Neural crest cell (in vitro differentiated cells): ENCODE measurements at regions not wholly inside any gene's neighbourhood (a gene's known extent, or its start where the extent isn't known, plus 50 kb on each side); places are given as distances from the start of the nearest gene placed in this dataset.

Experiments
- DNase-seq: peaks from one replicate; pipeline ENCODE4 v3.0.0; 2021; ENCODE audit warnings: low read depth, mixed read lengths, low spot score
- H3K27ac Mint-ChIP-seq: one replicate; pipeline ENCODE4 v1.8.0; 2021; ENCODE audit warnings: mild to moderate bottlenecking, mixed read lengths; ENCODE audit not compliant: unreplicated experiment
- H3K27me3 Mint-ChIP-seq: 2 replicates; pipeline ENCODE4 v1.8.0; 2021; ENCODE audit warnings: low read depth, mild to moderate bottlenecking, mixed read lengths
- H3K36me3 Mint-ChIP-seq: 2 replicates; pipeline ENCODE4 v1.8.0; 2021; ENCODE audit warnings: low read depth, mild to moderate bottlenecking, mixed read lengths
- H3K4me1 Mint-ChIP-seq: 2 replicates; pipeline ENCODE4 v1.8.0; 2021; ENCODE audit warnings: mixed read lengths
- H3K4me3 Mint-ChIP-seq: one replicate; pipeline ENCODE4 v1.8.0; 2021; ENCODE audit warnings: mild to moderate bottlenecking, mixed read lengths
- H3K9me3 Mint-ChIP-seq: 2 replicates; pipeline ENCODE4 v1.8.0; 2021; ENCODE audit warnings: mixed read lengths
- TF ChIP-seq, protein P1 (sequence below): fragments of 200-600 bp; sonication (generic); conservative IDR thresholded peaks from 2 replicates; pipeline ENCODE4 v1.5.0; 2021; ENCODE audit warnings: antibody characterized with exemption, mild to moderate bottlenecking

DNA sequence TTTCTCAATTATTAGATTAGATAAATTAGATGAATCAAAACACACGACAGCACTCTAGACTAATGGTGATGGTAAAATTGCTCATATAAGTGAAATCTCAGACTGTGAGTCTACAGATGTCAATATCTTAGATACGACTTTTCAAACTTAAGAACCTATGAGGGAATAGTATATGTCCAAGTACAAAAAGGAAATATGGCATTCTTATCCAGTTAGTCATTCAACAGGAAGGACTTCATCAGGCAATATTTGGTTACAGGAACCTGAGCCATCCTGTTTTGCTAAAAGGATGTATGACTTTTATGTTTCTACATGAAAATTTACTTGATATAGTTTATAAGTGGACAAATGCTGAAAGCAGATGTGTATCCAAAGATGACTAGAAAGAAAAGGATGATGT, 107.0 kb downstream of the CT47B1 start:
- Mint-ChIP-seq H3K27me3 (no peaks in the 10 kb centered on the region), H3K4me3 (no peak overlapping the region), H3K36me3 (no peaks in the 10 kb centered on the region), H3K4me1 (peaks cover 7% of the 10 kb centered on the region), H3K9me3 (peaks cover 4% of the 10 kb centered on the region), H3K27ac (no peak overlapping the region)
- TF ChIP-seq, protein P1, sequence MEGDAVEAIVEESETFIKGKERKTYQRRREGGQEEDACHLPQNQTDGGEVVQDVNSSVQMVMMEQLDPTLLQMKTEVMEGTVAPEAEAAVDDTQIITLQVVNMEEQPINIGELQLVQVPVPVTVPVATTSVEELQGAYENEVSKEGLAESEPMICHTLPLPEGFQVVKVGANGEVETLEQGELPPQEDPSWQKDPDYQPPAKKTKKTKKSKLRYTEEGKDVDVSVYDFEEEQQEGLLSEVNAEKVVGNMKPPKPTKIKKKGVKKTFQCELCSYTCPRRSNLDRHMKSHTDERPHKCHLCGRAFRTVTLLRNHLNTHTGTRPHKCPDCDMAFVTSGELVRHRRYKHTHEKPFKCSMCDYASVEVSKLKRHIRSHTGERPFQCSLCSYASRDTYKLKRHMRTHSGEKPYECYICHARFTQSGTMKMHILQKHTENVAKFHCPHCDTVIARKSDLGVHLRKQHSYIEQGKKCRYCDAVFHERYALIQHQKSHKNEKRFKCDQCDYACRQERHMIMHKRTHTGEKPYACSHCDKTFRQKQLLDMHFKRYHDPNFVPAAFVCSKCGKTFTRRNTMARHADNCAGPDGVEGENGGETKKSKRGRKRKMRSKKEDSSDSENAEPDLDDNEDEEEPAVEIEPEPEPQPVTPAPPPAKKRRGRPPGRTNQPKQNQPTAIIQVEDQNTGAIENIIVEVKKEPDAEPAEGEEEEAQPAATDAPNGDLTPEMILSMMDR, result no peak
- no peak for DNase-seq

DNA sequence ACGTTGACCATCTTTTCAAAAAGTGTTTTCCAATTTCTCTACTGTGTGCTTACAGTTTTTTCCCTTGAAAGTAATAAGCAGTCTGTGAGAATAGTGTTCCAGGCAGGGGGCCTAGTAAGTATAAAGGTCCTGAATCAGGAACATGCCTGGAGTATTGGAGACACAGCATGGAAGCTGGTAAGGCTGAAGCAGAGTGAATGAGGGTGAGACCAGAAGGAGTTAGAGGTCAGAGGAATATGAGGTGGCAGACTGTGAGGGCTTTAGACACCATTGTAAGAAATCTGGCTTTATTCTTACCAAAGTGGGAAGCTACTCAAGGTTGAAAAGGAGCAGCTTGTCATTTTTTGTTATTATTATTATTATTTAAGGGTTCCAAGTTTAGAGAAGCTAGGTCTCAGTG, 107.4 kb downstream of the CT47B1 start:
- no peaks in the 10 kb centered on the region for H3K27me3 Mint-ChIP-seq
- peaks cover under 1% of the 10 kb centered on the region for H3K9me3 Mint-ChIP-seq
- no peak overlapping the region for H3K4me3 Mint-ChIP-seq
- TF ChIP-seq, protein P1, result no peak
- H3K27ac Mint-ChIP-seq, result no peak overlapping the region
- H3K4me1 Mint-ChIP-seq, result peaks cover 7% of the 10 kb centered on the region
- no peaks in the 10 kb centered on the region for H3K36me3 Mint-ChIP-seq
- DNase-seq, result no peak

DNA sequence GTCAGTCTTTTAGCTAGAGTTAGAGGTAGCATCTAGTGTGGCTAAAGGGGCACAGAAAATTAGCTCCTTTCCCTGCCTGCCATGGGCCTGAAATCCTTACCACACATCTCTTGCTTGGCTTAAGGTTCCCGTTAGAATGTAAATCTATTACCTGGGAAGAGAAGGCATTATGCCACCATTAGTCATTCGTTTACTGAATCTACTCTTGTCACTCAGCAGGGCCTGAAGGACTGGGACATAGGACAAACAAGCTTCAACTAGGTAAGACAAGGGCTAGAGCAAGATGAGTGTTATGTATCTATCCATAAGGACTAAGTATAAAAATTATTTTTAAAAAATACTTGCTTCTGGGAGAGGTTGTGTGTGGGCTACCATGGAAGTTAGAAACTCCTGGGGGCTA, 112.4 kb downstream of the CT47B1 start:
- no peak for DNase-seq
- Mint-ChIP-seq H3K27ac (no peak overlapping the region), H3K9me3 (peaks cover 2% of the 10 kb centered on the region), H3K36me3 (no peaks in the 10 kb centered on the region), H3K4me3 (no peak overlapping the region), H3K27me3 (no peaks in the 10 kb centered on the region), H3K4me1 (no peaks in the 10 kb centered on the region)
- TF ChIP-seq, protein P1, result no peak

DNA sequence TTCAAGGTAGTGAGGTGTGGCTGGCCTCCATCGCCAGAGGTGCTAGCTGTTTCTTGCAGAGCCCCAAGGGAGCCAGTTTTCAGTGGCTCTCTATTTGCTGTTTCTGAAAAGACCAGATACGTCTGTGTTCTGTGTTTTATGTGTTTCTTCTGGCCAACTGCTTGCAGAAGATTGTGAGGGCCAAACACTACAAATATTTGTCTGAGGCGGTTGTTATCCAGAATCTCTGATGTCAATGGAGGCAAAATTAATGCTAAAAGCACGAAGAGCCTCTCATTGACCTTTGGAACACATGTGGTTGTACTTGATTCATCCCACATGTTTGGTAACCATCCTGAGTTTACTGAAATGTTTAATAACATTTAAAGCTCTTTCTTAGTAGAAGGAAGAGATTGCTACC, 113.9 kb downstream of the CT47B1 start:
- peaks cover 2% of the 10 kb centered on the region for H3K9me3 Mint-ChIP-seq
- H3K36me3 Mint-ChIP-seq, result no peaks in the 10 kb centered on the region
- H3K27me3 Mint-ChIP-seq, result no peaks in the 10 kb centered on the region
- DNase-seq, result no peak
- TF ChIP-seq, protein P1, result no peak
- H3K27ac Mint-ChIP-seq, result no peak overlapping the region
- H3K4me3 Mint-ChIP-seq, result no peak overlapping the region
- H3K4me1 Mint-ChIP-seq, result no peaks in the 10 kb centered on the region

DNA sequence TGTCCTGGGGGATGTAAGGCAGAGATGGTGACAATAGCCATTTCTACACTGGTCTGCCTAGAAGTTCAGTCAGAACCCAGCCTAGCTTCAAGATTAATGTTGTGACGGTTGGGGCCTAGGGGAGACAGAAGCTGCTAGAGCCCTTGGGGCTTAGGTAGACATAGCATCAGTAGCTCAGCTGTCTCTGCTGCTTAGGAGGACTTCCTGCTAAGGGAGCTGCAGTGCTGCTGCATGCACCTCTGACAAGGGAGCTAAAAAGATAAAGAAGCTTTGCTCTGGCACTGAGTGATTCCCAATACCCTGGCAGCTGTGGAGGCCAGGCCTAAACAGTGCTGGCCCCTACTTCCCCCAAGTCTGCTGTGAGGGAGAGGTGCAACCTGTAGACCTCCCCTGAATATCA, 116.0 kb downstream of the CT47B1 start:
- Mint-ChIP-seq H3K27me3 (no peaks in the 10 kb centered on the region), H3K36me3 (no peaks in the 10 kb centered on the region)

More for the DNA sequence above, 116.0 kb downstream of the CT47B1 start:
- TF ChIP-seq, protein P1, result no peak
- no peak overlapping the region for H3K4me3 Mint-ChIP-seq
- H3K27ac Mint-ChIP-seq, result no peak overlapping the region
- no peak for DNase-seq
- peaks cover 6% of the 10 kb centered on the region for H3K4me1 Mint-ChIP-seq
- H3K9me3 Mint-ChIP-seq, result peaks cover 2% of the 10 kb centered on the region
